CD4-positive, alpha-beta T cell treated with Interleukin-17A for 4 hours (primary cell): ENCODE measurements at regions not wholly inside any gene's neighbourhood (a gene's known extent, or its start where the extent isn't known, plus 50 kb on each side); places are given as distances from the start of the nearest gene placed in this dataset.

Source experiments
- DNase-seq: peaks from one replicate; pipeline ENCODE4 v3.0.0-alpha.2; 2020; ENCODE audit warnings: mixed read lengths

GRCh38 chr5:1667648-1668140 is 131.9 kb downstream of the MRPL36 start:
- no peak for DNase-seq

- DNase-seq, result peak; percentile 64
Measured at GRCh38 chr5:1666812-1667588, 132.6 kb downstream of the MRPL36 start.

- no peak for DNase-seq
Measured at GRCh38 chr5:1666221-1666620, 133.4 kb downstream of the MRPL36 start.

GRCh38 chr5:1665803-1666202 is 133.8 kb downstream of the MRPL36 start:
- DNase-seq, result no peak

- DNase-seq, result no peak
Measured at GRCh38 chr5:1665231-1665630, 134.4 kb downstream of the MRPL36 start.

GRCh38 chr5:1663186-1663585 is 136.5 kb downstream of the MRPL36 start:
- DNase-seq, result no peak

- no peak for DNase-seq
Measured at GRCh38 chr5:1662559-1663085, 137.0 kb downstream of the MRPL36 start.

- no peak for DNase-seq
Measured at GRCh38 chr5:1661831-1662558, 137.6 kb downstream of the MRPL36 start.

- no peak for DNase-seq
Measured at GRCh38 chr5:1661311-1661710, 137.6 kb upstream of the LPCAT1 start.

- DNase-seq, result no peak
Measured at GRCh38 chr5:1660511-1660910, 136.8 kb upstream of the LPCAT1 start.

- no peak for DNase-seq
Measured at GRCh38 chr5:1660001-1660400, 136.2 kb upstream of the LPCAT1 start.

- DNase-seq, result no peak
Measured at GRCh38 chr5:1659100-1659981, 135.6 kb upstream of the LPCAT1 start.

GRCh38 chr5:1658665-1659064 is 134.9 kb upstream of the LPCAT1 start:
- DNase-seq, result no peak

- DNase-seq, result no peak
Measured at GRCh38 chr5:1657161-1657741, 133.5 kb upstream of the LPCAT1 start.

GRCh38 chr5:1656271-1656975 is 132.7 kb upstream of the LPCAT1 start:
- DNase-seq, result no peak

GRCh38 chr5:1655496-1656270 is 131.9 kb upstream of the LPCAT1 start:
- no peak for DNase-seq

GRCh38 chr5:1654786-1655495 is 131.2 kb upstream of the LPCAT1 start:
- no peak for DNase-seq

- DNase-seq, result peak; percentile 44
Measured at GRCh38 chr5:1653698-1654651, 130.2 kb upstream of the LPCAT1 start.
